A673 (cell line): ENCODE measurements at regions not wholly inside any gene's neighbourhood (a gene's known extent, or its start where the extent isn't known, plus 50 kb on each side); places are given as distances from the start of the nearest gene placed in this dataset.

Source experiments
- EZH2 ChIP-seq: fragments of 200-600 bp; sonication (generic); IDR thresholded peaks from 2 replicates; pipeline ENCODE4 v1.6.1; 2017; ENCODE audit warnings: borderline replicate concordance, low read depth, mild to moderate bottlenecking, mixed read lengths, antibody characterized with exemption, low read length; ENCODE audit not compliant: poor library complexity, severe bottlenecking
- TF ChIP-seq, protein P1 (sequence below): fragments of 300-800, 200-600 bp; sonication (generic); conservative IDR thresholded peaks from 2 replicates; pipeline ENCODE4 v1.5.1; 2017; ENCODE audit warnings: low read depth, mild to moderate bottlenecking, antibody characterized with exemption, low read length, moderate library complexity, mixed read lengths

DNA sequence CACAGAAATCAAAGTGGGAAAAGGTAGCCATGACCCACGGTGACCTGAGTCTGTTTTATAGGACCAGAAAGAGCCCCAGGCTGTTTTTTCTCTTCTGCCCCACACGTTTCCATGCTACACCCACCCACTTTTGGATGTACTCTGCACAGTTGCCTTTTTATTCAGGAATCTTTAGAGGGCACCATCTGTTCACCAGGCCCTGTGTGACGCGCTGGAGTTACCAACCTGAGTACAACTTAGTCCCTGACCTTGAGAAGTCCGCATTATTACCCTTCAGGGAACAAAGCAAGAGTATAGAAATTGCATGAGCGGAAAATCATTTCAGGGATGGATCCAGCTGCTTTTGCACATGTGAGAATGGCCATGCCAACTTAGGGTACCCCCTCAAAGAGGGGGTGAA, 207.8 kb upstream of the GATB start:
- TF ChIP-seq, protein P1, sequence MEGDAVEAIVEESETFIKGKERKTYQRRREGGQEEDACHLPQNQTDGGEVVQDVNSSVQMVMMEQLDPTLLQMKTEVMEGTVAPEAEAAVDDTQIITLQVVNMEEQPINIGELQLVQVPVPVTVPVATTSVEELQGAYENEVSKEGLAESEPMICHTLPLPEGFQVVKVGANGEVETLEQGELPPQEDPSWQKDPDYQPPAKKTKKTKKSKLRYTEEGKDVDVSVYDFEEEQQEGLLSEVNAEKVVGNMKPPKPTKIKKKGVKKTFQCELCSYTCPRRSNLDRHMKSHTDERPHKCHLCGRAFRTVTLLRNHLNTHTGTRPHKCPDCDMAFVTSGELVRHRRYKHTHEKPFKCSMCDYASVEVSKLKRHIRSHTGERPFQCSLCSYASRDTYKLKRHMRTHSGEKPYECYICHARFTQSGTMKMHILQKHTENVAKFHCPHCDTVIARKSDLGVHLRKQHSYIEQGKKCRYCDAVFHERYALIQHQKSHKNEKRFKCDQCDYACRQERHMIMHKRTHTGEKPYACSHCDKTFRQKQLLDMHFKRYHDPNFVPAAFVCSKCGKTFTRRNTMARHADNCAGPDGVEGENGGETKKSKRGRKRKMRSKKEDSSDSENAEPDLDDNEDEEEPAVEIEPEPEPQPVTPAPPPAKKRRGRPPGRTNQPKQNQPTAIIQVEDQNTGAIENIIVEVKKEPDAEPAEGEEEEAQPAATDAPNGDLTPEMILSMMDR: no peak
- no peak for TF ChIP-seq EZH2
